Endometrial microvascular endothelial cells (primary cell): ENCODE measurements at regions not wholly inside any gene's neighbourhood (a gene's known extent, or its start where the extent isn't known, plus 50 kb on each side); places are given as distances from the start of the nearest gene placed in this dataset.
"Not testable (repeated sequence)": the region's sequence is repeated elsewhere in the genome, so short reads cannot be mapped to it uniquely, and the experiment has no call there.

Experiments used
- in situ Hi-C: cut with HindIII; loops from 2 replicates; pipeline ENCODE4 v1.10.0; 2017; ENCODE audit warnings: low sequenced_read_pairs, low pct_unique_long_range_greater_than_20kb; ENCODE audit errors: inconsistent ontology term

GRCh38 chr14:104397956-104398355 lies 181.6 kb upstream of the C14orf180 start:
- in situ Hi-C loops, result no loop called here

- in situ Hi-C loops, result no loop called here
Measured at GRCh38 chr14:104398656-104399055, 180.9 kb upstream of the C14orf180 start.

- in situ Hi-C loops, result no loop called here
Measured at GRCh38 chr14:104399432-104400155, 180.0 kb upstream of the C14orf180 start.

GRCh38 chr14:104400355-104400754 lies 179.2 kb upstream of the C14orf180 start:
- in situ Hi-C loops, result no loop called here

- in situ Hi-C loops, result no loop called here
Measured at GRCh38 chr14:104401785-104402184, 177.8 kb upstream of the C14orf180 start.

- in situ Hi-C loops, result not testable (repeated sequence)
Measured at GRCh38 chr14:104402303-104402702, 177.3 kb upstream of the C14orf180 start.

- in situ Hi-C loops, result no loop called here
Measured at GRCh38 chr14:104403421-104404220, 175.9 kb upstream of the C14orf180 start.

GRCh38 chr14:104404922-104405321 lies 174.6 kb upstream of the C14orf180 start:
- in situ Hi-C loops, result no loop called here

- in situ Hi-C loops, result no loop called here
Measured at GRCh38 chr14:104405360-104406226, 174.0 kb upstream of the C14orf180 start.

GRCh38 chr14:104406831-104407230 lies 172.7 kb upstream of the C14orf180 start:
- in situ Hi-C loops, result no loop called here

GRCh38 chr14:104416383-104416782 lies 163.2 kb upstream of the C14orf180 start:
- in situ Hi-C loops, result no loop called here

- in situ Hi-C loops, result no loop called here
Measured at GRCh38 chr14:104419865-104420505, 159.6 kb upstream of the C14orf180 start.

GRCh38 chr14:104420523-104420922 lies 159.0 kb upstream of the C14orf180 start:
- in situ Hi-C loops, result not testable (repeated sequence)

GRCh38 chr14:104420990-104421389 lies 158.6 kb upstream of the C14orf180 start:
- in situ Hi-C loops, result no loop called here

- in situ Hi-C loops, result no loop called here
Measured at GRCh38 chr14:104421401-104421821, 158.2 kb upstream of the C14orf180 start.

- in situ Hi-C loops, result no loop called here
Measured at GRCh38 chr14:104421892-104422828, 157.4 kb upstream of the C14orf180 start.

- in situ Hi-C loops, result no loop called here
Measured at GRCh38 chr14:104422837-104423681, 156.5 kb upstream of the C14orf180 start.
